Omental fat pad (tissue), 3 donors: ENCODE measurements at regions not wholly inside any gene's neighbourhood (a gene's known extent, or its start where the extent isn't known, plus 50 kb on each side); places are given as distances from the start of the nearest gene placed in this dataset.

Experiments
- ATAC-seq: fragments of 150-250 bp; one replicate; pipeline ENCODE4 v1.9.1; 2016; ENCODE audit warnings: mild to moderate bottlenecking, moderate library complexity; ENCODE audit not compliant: low FRiP score
- DNase-seq: peaks from one replicate; pipeline ENCODE4 v3.0.0-alpha.2; 2019; ENCODE audit warnings: low spot score
- CTCF ChIP-seq, 3 donors: fragments of 450-650 bp; IDR thresholded peaks; one replicate each; pipeline ENCODE4 v1.5.1; 2016 to 2017; ENCODE audit warnings: antibody characterized with exemption in 3 of 3, mild to moderate bottlenecking in 3 of 3, moderate library complexity in 2 of 3

- ATAC-seq = no peak
- no peak for TF ChIP-seq CTCF (IDR thresholded peaks at IDR 0.05)
- DNase-seq = no peak
Measured at GRCh38 chr4:26212528-26212927, 108.3 kb upstream of the RBPJ start.

- TF ChIP-seq CTCF (IDR thresholded peaks at IDR 0.05) = no peak
- DNase-seq (no peak), ATAC-seq (no peak)
Measured at GRCh38 chr4:26213317-26213716, 107.5 kb upstream of the RBPJ start.

- ATAC-seq (no peak), DNase-seq (no peak)
- TF ChIP-seq CTCF (IDR thresholded peaks at IDR 0.05) = no peak
Measured at GRCh38 chr4:26214994-26215393, 105.8 kb upstream of the RBPJ start.

GRCh38 chr4:26215725-26216124 lies 105.1 kb upstream of the RBPJ start:
- TF ChIP-seq CTCF (IDR thresholded peaks at IDR 0.05) = no peak
- no peak for ATAC-seq
- no peak for DNase-seq

DNA sequence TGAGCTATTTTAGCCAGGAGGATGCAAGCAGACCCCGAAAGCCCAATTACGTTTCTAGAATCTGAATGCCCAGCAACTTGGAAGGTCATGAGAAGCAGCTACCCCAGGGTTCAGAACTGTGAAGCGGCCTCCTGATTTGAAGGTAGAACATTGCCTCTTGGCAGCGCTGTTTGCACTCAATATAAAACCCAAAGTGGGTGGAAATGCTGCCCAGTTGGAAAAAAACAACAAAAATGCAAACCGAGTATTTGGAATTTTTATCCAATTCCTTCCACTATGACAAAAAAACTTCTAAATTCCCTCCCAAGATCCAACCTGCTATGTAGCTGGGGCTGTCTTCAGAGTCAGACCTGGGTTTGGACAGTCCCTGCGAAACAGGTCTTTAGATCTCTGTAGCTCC lies 103.3 kb upstream of the RBPJ start:
- no peak for TF ChIP-seq CTCF (IDR thresholded peaks at IDR 0.05)
- DNase-seq (no peak), ATAC-seq (no peak)

DNA sequence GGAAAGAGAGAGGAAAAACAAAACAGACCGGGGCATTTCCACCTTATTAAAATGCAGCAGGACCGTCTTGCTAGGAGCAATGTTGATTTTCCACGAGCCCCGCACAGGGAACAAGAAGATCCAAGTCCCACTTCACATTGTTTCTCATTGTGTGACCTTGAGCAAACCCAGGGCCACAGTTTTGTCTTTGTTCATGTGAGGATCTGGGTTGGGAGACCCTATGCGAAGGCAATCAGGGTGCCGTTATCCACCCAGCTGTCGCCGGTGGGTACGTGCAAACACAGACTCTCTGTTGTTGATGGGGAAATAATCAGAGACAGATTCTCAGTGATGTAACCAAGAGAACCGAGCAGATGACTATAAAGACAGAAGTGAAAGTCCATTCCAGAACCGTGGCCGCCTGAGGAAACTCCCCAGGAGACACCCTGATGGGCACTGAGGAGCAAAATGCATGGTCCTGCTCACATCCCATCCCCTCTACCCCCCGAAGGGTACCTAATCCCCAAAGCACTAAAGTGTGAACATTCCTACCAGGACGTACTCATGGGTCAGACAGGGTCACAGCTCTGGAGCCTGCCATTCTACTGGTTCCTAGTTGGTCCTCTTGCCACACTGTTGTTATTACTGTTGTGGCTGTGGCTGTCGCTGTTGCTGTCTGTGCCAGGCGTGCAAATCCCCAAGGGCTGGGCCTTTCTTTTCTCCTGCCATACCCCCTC lies 102.7 kb upstream of the RBPJ start:
- DNase-seq (no peak), ATAC-seq (no peak)
- TF ChIP-seq CTCF (IDR thresholded peaks at IDR 0.05) = no peak
